A549 (cell line): ENCODE measurements at regions not wholly inside any gene's neighbourhood (a gene's known extent, or its start where the extent isn't known, plus 50 kb on each side); places are given as distances from the start of the nearest gene placed in this dataset.

Experiments
- ATAC-seq, 2 experiments: fragments of 200-7000 bp in 1 of 2; fragments of >200 bp in 1 of 2; cut with Nextera tagmentation in 1 of 2; cut with Tn5 transposase in 1 of 2; 3 replicates each; pipeline versions ENCODE4 v1.8.0 to v1.9.1; 2018 to 2020; ENCODE audit warnings: mild to moderate bottlenecking in 1 of 2, moderate library complexity in 1 of 2
- CTCF ChIA-PET: fragments of 300-600 bp; sonication (Branson Sonifier 250); formaldehyde crosslinking; extraction: SDS; loops from one replicate; lab custom pipeline; 2021; ENCODE audit warnings: antibody characterized with exemption, inconsistent platforms; lab: Yijun Ruan, JAX
- POLR2A ChIA-PET: fragments of 350-600 bp; formaldehyde crosslinking; extraction: SDS; loops from one replicate; lab custom pipeline; 2021; ENCODE audit warnings: antibody characterized with exemption, inconsistent platforms; lab: Yijun Ruan, JAX
- DNase-seq, 2 experiments: peaks; one replicate each; pipeline versions ENCODE4 v3.0.0 to v3.0.0-alpha.2; 2011 to 2016; ENCODE audit warnings: low read depth in 1 of 2, low spot score in 1 of 2
- FAIRE-seq: peaks from 2 replicates; lab custom pipeline; 2011; peaks lifted over from hg19 to GRCh38; lab: Jason Lieb, UNC
- H3K27ac ChIP-seq, 2 experiments: fragments of >200 bp; sonication (Bioruptor Twin); formaldehyde crosslinking; 3 replicates each; pipeline ENCODE4 v1.5.1; 2016 to 2017
- H3K4me1 ChIP-seq: fragments of >200 bp; sonication (Bioruptor Twin); formaldehyde crosslinking; 3 replicates; pipeline ENCODE4 v1.6.1; 2016
- H3K4me2 ChIP-seq: fragments of >200 bp; sonication (Bioruptor Twin); formaldehyde crosslinking; 3 replicates; pipeline ENCODE4 v1.6.1; 2016
- H3K4me3 ChIP-seq: fragments of >200 bp; sonication (Bioruptor Twin); formaldehyde crosslinking; 3 replicates; pipeline ENCODE4 v1.5.1; 2016
- H3K9me3 ChIP-seq: fragments of >200 bp; sonication (Bioruptor Twin); formaldehyde crosslinking; 3 replicates; pipeline ENCODE4 v1.6.1; 2016
- BCL3 ChIP-seq: fragments of >200 bp; sonication (Bioruptor Twin); formaldehyde crosslinking; IDR thresholded peaks from 3 replicates; pipeline ENCODE4 v1.6.1; 2016
- BHLHE40 ChIP-seq: IDR thresholded peaks from 2 replicates; pipeline ENCODE4 v1.6.1; 2012; ENCODE audit warnings: low read depth, low read length, inconsistent platforms
- EHF ChIP-seq: fragments of 250-450 bp; sonication (Bioruptor Pico); IDR thresholded peaks from 2 replicates; pipeline ENCODE4 v1.5.0; 2020; ENCODE audit warnings: mild to moderate bottlenecking
- EHMT2 ChIP-seq: fragments of 200-600 bp; sonication (generic); IDR thresholded peaks from 2 replicates; pipeline ENCODE4 v1.6.1; 2016; ENCODE audit warnings: antibody characterized with exemption, low read depth, mild to moderate bottlenecking, moderate library complexity
- FOSL2 ChIP-seq, 2 experiments: fragments of 450-650 bp in 1 of 2; fragments of >200 bp in 1 of 2; sonication (Bioruptor Twin) in 1 of 2; formaldehyde crosslinking; IDR thresholded peaks; 2 replicates each; pipeline versions ENCODE4 v1.5.0 to v1.6.1; 2016 to 2020; ENCODE audit warnings: mild to moderate bottlenecking in 1 of 2, moderate library complexity in 1 of 2
- HDAC2 ChIP-seq: fragments of 200-600 bp; sonication (generic); IDR thresholded peaks from 2 replicates; pipeline ENCODE4 v1.6.1; 2016
- HOXB13 ChIP-seq: fragments of 250-450 bp; sonication (Bioruptor Pico); IDR thresholded peaks from 2 replicates; pipeline ENCODE4 v1.5.0; 2020; ENCODE audit warnings: low read depth, mild to moderate bottlenecking, moderate library complexity
- JUNB ChIP-seq: fragments of >200 bp; sonication (Bioruptor Twin); formaldehyde crosslinking; IDR thresholded peaks from 2 replicates; pipeline ENCODE4 v1.6.1; 2016
- KDM1A ChIP-seq: fragments of 200-600 bp; sonication (generic); IDR thresholded peaks from 2 replicates; pipeline ENCODE4 v1.6.1; 2016; ENCODE audit warnings: low read depth, mild to moderate bottlenecking
- KDM5A ChIP-seq: fragments of 200-600 bp; sonication (generic); IDR thresholded peaks from 2 replicates; pipeline ENCODE4 v1.6.1; 2016; ENCODE audit warnings: antibody characterized with exemption, mild to moderate bottlenecking
- MAFK ChIP-seq: fragments of 450-650 bp; IDR thresholded peaks from 2 replicates; pipeline ENCODE4 v1.6.1; 2014; ENCODE audit not compliant: partially characterized antibody
- MAZ ChIP-seq: fragments of 150-350 bp; IDR thresholded peaks from 2 replicates; pipeline ENCODE4 v1.6.1; 2014; ENCODE audit warnings: antibody characterized with exemption, low read depth, low read length, borderline replicate concordance
- PHF8 ChIP-seq: fragments of 200-600 bp; sonication (generic); IDR thresholded peaks from 2 replicates; pipeline ENCODE4 v1.6.1; 2016; ENCODE audit warnings: low read depth, mild to moderate bottlenecking, antibody characterized with exemption, moderate library complexity, borderline replicate concordance
- RAD21 ChIP-seq, 2 experiments: fragments of >200 bp in 1 of 2; sonication (Bioruptor Twin) in 1 of 2; formaldehyde crosslinking in 1 of 2; IDR thresholded peaks in 1 of 2; conservative IDR thresholded peaks in 1 of 2; 2 replicates in 1 of 2; 3 replicates in 1 of 2; pipeline ENCODE4 v1.6.1; 2012 to 2018; ENCODE audit warnings: inconsistent platforms in 1 of 2
- REST ChIP-seq: fragments of 200-600 bp; sonication (generic); IDR thresholded peaks from 2 replicates; pipeline ENCODE4 v1.6.1; 2016; ENCODE audit warnings: antibody characterized with exemption, mild to moderate bottlenecking, moderate library complexity
- RNF2 ChIP-seq: fragments of 200-600 bp; sonication (generic); IDR thresholded peaks from 2 replicates; pipeline ENCODE4 v1.6.1; 2016; ENCODE audit warnings: low read depth, mild to moderate bottlenecking, antibody characterized with exemption, moderate library complexity, borderline replicate concordance
- ZC3H11A ChIP-seq: fragments of 450-650 bp; IDR thresholded peaks from 2 replicates; pipeline ENCODE4 v1.6.1; 2014; ENCODE audit warnings: antibody characterized with exemption, mild to moderate bottlenecking
- ZFP36 ChIP-seq: fragments of 450-650 bp; IDR thresholded peaks from 2 replicates; pipeline ENCODE4 v1.6.1; 2014; ENCODE audit warnings: borderline replicate concordance; ENCODE audit not compliant: partially characterized antibody
- WGBS: methylation state at CpG from one replicate; pipeline ENCODE4 v1.1.6; 2017; ENCODE audit errors: missing lambda C conversion rate; 5-methylcytosine and 5-hydroxymethylcytosine counted together
- TF ChIP-seq, protein P1 (sequence below): fragments of 450-650 bp; IDR thresholded peaks from 2 replicates; pipeline ENCODE4 v1.6.1; 2014; ENCODE audit warnings: antibody characterized with exemption
- TF ChIP-seq, protein P2 (sequence below): fragments of 150-350 bp; IDR thresholded peaks from 2 replicates; pipeline ENCODE4 v1.6.1; 2014; ENCODE audit warnings: low read depth, mild to moderate bottlenecking, low read length

DNA sequence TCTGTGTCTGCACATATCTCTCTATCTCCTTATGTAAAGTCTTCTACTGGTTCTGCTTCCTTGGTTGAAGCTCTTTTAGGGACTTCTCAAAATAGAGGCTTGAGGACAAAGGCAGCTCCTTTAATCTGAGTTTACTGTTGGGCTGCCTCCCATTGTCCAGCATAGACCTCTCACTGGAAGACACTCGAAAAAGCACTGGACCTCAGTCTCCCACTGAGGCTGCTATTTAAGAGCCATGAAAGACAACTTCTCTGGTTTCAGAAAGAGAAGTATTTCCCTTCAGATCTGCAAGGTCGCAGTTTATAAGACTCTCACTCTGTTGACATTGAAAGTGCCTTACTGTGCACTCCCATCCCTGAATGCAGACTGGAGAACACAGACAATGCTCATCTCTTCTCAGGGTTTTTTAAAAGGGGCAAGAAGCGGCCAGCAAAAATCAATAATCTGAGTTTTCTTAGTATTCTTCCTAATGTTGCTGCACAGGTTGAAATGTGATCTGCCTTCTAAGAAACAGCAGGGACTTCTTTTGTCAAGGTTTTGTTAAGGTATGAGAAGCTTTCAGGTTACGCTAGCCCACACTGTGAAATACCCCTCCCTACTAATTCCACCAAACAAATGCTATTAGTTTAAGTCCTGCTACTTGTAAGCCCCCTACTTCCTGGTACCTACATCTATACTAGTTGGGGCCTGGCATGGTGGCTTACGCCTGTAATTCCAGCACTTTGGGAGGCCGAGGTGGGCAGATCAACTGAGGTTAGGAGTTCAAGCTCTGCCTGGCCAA lies 450.0 kb upstream of the SLC10A2 start:
- Histone ChIP-seq H3K4me2 (no peak overlapping the region), H3K9me3 (no peaks in the 10 kb centered on the region), H3K4me1 (peaks cover 11% of the 10 kb centered on the region; the same call in 2 of the 3 replicates), H3K4me3 (no peak overlapping the region), H3K27ac (no peak overlapping the region)
- DNase-seq (no peak), FAIRE-seq (no peak), ATAC-seq (no peak)
- WGBS: 84% methylated on average over 6 of the region's 6 CpGs
- ChIA-PET POLR2A (no interaction called here), CTCF (interaction anchor here (0.8 kb wide), 1 partner anchor 8 kb away, joined by 3 read pairs; no protein-coding TSS in a partner anchor)
- no peak for TF ChIP-seq PHF8
- no peak for TF ChIP-seq BHLHE40
- no peak for TF ChIP-seq RAD21 (conservative IDR thresholded peaks at IDR 0.05 in 1 of 2, IDR thresholded peaks at IDR 0.05 in 1 of 2)
- TF ChIP-seq RNF2: no peak
- TF ChIP-seq KDM5A: no peak
- TF ChIP-seq ZC3H11A: no peak
- no peak for TF ChIP-seq REST
- TF ChIP-seq HOXB13 (CRISPR knock-in tag): no peak
- TF ChIP-seq JUNB: no peak
- TF ChIP-seq ZFP36: no peak
- TF ChIP-seq, protein P1, sequence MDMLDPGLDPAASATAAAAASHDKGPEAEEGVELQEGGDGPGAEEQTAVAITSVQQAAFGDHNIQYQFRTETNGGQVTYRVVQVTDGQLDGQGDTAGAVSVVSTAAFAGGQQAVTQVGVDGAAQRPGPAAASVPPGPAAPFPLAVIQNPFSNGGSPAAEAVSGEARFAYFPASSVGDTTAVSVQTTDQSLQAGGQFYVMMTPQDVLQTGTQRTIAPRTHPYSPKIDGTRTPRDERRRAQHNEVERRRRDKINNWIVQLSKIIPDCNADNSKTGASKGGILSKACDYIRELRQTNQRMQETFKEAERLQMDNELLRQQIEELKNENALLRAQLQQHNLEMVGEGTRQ: no peak
- no peak for TF ChIP-seq BCL3
- no peak for TF ChIP-seq FOSL2 (IDR thresholded peaks at IDR 0.05)
- TF ChIP-seq FOSL2 (CRISPR knock-in tag; IDR thresholded peaks at IDR 0.05): no peak
- no peak for TF ChIP-seq HDAC2
- TF ChIP-seq MAFK: no peak
- no peak for TF ChIP-seq KDM1A
- TF ChIP-seq EHF (CRISPR knock-in tag): no peak

DNA sequence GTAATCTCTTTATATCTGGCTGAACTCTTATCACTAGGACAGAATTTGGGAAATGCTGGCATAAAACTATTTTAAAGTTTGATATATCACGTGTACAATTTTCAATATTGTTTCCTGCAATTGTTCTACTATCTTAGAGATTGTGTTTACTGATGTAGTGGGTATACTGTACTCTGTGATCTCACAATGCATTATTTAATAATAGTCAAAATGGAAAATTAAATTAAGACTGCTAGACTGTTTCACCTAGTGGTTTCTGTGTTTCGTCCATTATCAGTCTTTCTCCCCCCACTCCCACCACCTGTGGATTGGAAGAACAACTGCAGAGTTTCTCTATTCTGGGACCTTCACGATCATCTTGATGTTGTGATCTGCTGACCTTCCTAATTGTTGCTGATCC lies 449.2 kb upstream of the SLC10A2 start:
- ChIA-PET POLR2A (no interaction called here), CTCF (interaction anchor here (0.8 kb wide), 1 partner anchor 9 kb away, joined by 3 read pairs; no protein-coding TSS in a partner anchor)
- Histone ChIP-seq H3K9me3 (no peaks in the 10 kb centered on the region), H3K4me3 (no peak overlapping the region), H3K27ac (no peak overlapping the region), H3K4me1 (peaks cover 11% of the 10 kb centered on the region; the same call in 2 of the 3 replicates), H3K4me2 (no peak overlapping the region)
- 88% methylated on average over 3 of the region's 3 CpGs for WGBS
- TF ChIP-seq, protein P2, sequence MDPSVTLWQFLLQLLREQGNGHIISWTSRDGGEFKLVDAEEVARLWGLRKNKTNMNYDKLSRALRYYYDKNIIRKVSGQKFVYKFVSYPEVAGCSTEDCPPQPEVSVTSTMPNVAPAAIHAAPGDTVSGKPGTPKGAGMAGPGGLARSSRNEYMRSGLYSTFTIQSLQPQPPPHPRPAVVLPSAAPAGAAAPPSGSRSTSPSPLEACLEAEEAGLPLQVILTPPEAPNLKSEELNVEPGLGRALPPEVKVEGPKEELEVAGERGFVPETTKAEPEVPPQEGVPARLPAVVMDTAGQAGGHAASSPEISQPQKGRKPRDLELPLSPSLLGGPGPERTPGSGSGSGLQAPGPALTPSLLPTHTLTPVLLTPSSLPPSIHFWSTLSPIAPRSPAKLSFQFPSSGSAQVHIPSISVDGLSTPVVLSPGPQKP: no peak
- TF ChIP-seq EHMT2 (no peak), MAZ (no peak)
- no peak for DNase-seq
- no peak for ATAC-seq
- no peak for FAIRE-seq
